TTC549 (cell line): ENCODE measurements at regions not wholly inside any gene's neighbourhood (a gene's known extent, or its start where the extent isn't known, plus 50 kb on each side); places are given as distances from the start of the nearest gene placed in this dataset.

Experiments
- FAIRE-seq: peaks from 2 replicates; lab custom pipeline; 2012; peaks lifted over from hg19 to GRCh38; lab: Jason Lieb, UNC

DNA sequence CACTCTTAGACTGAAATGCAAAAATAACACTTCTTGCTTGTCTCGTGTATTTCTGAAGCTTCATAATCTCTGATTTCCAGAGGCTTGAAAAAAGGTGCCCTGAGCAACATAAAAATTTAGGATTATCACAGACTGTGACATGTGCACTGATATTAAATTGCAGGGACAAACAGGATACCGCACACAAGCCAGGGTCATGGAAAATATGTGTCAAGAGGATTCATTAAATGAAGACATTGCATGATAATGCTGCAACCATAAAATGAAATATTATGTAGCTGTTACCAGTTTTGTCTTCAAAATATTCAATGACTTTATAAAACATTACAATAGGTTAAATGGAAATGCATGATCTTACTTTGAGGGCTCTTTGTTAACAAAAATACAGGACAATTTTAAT is 328.0 kb downstream of the KCTD8 start:
- FAIRE-seq = no peak

DNA sequence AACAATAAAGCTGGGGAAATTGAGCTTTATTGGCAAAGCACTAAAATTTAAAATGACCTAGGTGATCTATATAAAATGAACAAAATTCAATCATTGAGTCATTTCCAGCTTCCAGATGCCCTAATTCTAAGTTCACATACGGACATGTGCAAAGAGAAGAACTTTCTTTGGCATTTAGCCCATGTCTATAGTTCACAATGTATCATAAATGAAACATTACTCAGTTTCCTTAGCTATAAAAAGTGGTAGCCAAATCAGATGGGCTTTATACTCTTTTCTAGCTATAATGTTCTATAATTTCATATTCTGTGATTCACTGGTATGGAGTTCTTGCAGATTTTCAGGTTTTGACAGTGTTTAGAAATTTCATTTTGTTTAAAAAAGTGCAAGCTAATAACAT is 327.4 kb downstream of the KCTD8 start:
- FAIRE-seq = no peak
